Spinal cord (tissue), 9 donors: ENCODE measurements at regions not wholly inside any gene's neighbourhood (a gene's known extent, or its start where the extent isn't known, plus 50 kb on each side); places are given as distances from the start of the nearest gene placed in this dataset.
A peak's percentile ranks its signal among the peaks of the same experiment; 100 is the strongest.
"Not testable (repeated sequence)": the region's sequence is repeated elsewhere in the genome, so short reads cannot be mapped to it uniquely, and the experiment has no call there.

Experiments used
- DNase-seq, 6 donors: peaks; one replicate each; pipeline versions ENCODE4 v3.0.0 to v3.0.0-alpha.2; 2013 to 2015; ENCODE audit warnings: low spot score in 6 of 6, low read depth in 4 of 6
- H3K27ac ChIP-seq: one replicate; pipeline ENCODE4 v1.5.1; 2013; ENCODE audit warnings: low read depth, low read length, control low read depth
- H3K27me3 ChIP-seq: one replicate; pipeline ENCODE4 v1.6.1; 2013; ENCODE audit warnings: low read length; ENCODE audit not compliant: control insufficient read depth, insufficient read depth
- H3K36me3 ChIP-seq: one replicate; pipeline ENCODE4 v1.6.1; 2013; ENCODE audit warnings: low read length; ENCODE audit not compliant: control insufficient read depth, insufficient read depth
- H3K4me1 ChIP-seq: one replicate; pipeline ENCODE4 v1.6.1; 2013; ENCODE audit warnings: low read length; ENCODE audit not compliant: control insufficient read depth, insufficient read depth
- H3K4me3 ChIP-seq: one replicate; pipeline ENCODE4 v1.5.1; 2013; ENCODE audit warnings: low read depth, low read length, control low read depth
- H3K9me3 ChIP-seq: one replicate; pipeline ENCODE4 v1.6.1; 2013; ENCODE audit warnings: low read length; ENCODE audit not compliant: control insufficient read depth, insufficient read depth
- WGBS: methylation state at CpG from one replicate; pipeline ENCODE4 v1.1.5; 2013; ENCODE audit warnings: missing lambda C conversion rate; ENCODE audit not compliant: insufficient coverage; 5-methylcytosine and 5-hydroxymethylcytosine counted together
- donor health status: healthy.

DNA sequence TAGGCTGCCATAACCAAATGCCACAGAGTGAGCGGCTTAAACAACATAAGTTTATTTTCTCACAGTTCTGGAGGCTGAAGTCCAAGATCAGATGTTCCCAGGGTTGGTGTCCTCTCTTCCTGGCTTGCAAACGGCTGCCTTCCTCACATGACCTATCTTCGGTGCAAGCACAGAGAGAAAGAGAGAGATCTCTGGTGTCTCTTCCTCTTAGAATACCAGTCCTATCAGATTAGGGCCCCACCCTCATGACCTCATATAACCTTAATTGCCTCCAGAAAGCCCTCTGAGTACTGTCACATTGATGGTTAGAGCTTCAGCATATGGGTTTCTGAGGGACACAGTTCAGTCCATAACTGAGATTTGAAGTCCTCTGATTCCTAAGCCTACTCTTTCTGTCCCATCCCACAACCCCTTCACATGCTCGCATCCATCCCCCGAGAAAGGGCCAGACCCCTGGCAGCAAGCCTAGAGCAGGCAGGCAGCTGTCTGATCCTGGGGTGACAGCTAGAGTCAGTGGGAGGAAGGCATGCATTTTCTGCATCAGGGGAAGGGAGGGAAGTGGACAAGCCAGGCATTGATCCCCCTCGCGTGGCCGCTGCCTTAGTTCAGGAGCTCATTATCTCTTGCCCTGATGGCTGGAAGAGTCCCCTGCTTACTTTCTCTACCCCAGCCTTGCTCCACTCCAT is 114.1 kb downstream of the FAR1 start:
- no peaks in the 10 kb centered on the region for H3K36me3 ChIP-seq
- H3K9me3 ChIP-seq: no peaks in the 10 kb centered on the region
- DNase-seq: no peak
- WGBS: 72% methylated on average over 5 of the region's 8 CpGs
- peaks cover 4% of the 10 kb centered on the region for H3K4me1 ChIP-seq
- no peaks in the 10 kb centered on the region for H3K27me3 ChIP-seq
- H3K27ac ChIP-seq: no peak overlapping the region
- H3K4me3 ChIP-seq: no peak overlapping the region

DNA sequence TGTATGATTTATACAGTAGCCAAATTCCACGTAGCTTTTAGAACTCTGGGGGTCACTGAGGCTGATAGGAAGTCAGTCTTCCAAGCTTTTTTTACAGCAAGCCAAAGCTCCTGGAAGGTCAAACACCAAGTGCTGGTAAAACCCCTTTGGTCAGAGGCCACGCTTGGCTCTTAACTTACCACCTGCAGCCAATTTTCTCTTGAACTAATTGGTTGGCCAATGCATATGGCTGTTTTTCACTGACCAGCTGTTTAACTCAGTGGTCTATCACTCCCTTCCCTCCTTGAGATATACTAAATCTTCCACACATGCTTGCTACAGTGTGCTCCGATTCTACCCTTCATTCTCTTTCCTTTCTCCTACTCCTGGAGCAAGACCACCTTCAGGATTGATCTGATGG is 116.0 kb downstream of the FAR1 start:
- no peaks in the 10 kb centered on the region for H3K9me3 ChIP-seq
- no peak overlapping the region for H3K4me3 ChIP-seq
- DNase-seq: no peak
- H3K36me3 ChIP-seq: no peaks in the 10 kb centered on the region
- peaks cover 4% of the 10 kb centered on the region for H3K4me1 ChIP-seq
- H3K27me3 ChIP-seq: no peaks in the 10 kb centered on the region
- H3K27ac ChIP-seq: no peak overlapping the region
- WGBS: 71% methylated on average over 2 of the region's 3 CpGs

DNA sequence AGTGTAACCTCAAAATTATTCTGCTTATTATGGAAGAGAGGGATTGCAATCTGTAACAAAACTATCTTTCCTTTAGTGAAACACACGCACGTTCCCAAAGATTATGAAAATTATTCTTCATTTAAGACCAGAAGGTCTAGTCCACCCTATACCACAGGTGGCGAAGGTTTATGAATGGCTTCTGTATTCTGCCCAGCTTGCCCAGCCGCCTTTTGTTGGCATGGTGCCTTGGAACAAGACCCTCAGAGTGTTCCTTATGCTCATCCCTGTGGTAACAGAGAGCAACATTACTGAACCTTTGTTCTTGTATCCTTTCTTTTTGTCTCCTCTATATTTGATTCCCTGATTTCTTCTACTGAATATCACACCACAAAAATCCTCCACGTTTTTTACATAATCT is 116.4 kb downstream of the FAR1 start:
- no peaks in the 10 kb centered on the region for H3K36me3 ChIP-seq
- no peaks in the 10 kb centered on the region for H3K9me3 ChIP-seq
- no peak overlapping the region for H3K4me3 ChIP-seq
- no peak overlapping the region for H3K27ac ChIP-seq
- no peaks in the 10 kb centered on the region for H3K27me3 ChIP-seq
- H3K4me1 ChIP-seq: peaks cover 4% of the 10 kb centered on the region
- DNase-seq: peak in 5 of 6 donors; percentile 38 to 81 (median 59)
- WGBS: 45% methylated on average over 4 of the region's 5 CpGs

DNA sequence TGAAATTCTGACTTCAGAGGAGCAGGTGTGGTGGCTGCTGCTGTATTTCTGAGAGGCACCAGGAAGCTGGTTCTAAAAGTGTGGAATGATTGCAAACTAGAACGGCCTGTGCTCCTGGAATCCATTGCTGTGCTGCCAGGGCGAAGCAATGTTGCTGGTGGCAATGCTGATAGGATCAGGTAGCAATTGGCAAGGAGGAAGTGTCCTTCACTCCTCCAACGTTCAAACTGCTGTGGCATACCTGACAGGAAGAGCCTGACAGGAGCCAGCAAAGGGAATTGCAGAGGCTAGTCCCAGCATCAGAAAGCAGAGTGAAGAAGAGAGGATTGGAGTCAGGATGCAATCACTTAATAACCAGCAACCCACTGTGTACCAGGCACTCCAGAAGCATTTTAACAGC is 118.2 kb downstream of the FAR1 start:
- H3K36me3 ChIP-seq: no peaks in the 10 kb centered on the region
- 69% methylated on average over 3 of the region's 3 CpGs for WGBS
- H3K27me3 ChIP-seq: no peaks in the 10 kb centered on the region
- H3K4me3 ChIP-seq: no peak overlapping the region
- no peaks in the 10 kb centered on the region for H3K9me3 ChIP-seq
- H3K27ac ChIP-seq: no peak overlapping the region
- no peak for DNase-seq
- peaks cover 4% of the 10 kb centered on the region for H3K4me1 ChIP-seq

DNA sequence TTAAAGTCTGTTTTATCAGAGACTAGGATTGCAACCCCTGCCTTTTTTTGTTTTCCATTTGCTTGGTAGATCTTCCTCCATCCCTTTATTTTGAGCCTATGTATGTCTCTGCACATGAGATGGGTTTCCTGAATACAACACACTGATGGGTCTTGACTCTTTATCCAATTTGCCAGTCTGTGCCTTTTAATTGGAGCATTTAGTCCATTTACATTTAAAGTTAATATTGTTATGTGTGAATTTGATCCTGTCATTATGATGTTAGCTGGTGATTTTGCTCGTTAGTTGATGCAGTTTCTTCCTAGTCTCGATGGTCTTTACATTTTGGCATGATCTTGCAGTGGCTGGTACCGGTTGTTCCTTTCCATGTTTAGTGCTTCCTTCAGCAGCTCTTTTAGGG is 129.1 kb downstream of the FAR1 start:
- no CpG with 5 or more reads among the region's 3 CpGs for WGBS
- not testable (repeated sequence) for H3K9me3 ChIP-seq, DNase-seq, H3K4me1 ChIP-seq, H3K27me3 ChIP-seq, H3K27ac ChIP-seq, H3K36me3 ChIP-seq, H3K4me3 ChIP-seq

DNA sequence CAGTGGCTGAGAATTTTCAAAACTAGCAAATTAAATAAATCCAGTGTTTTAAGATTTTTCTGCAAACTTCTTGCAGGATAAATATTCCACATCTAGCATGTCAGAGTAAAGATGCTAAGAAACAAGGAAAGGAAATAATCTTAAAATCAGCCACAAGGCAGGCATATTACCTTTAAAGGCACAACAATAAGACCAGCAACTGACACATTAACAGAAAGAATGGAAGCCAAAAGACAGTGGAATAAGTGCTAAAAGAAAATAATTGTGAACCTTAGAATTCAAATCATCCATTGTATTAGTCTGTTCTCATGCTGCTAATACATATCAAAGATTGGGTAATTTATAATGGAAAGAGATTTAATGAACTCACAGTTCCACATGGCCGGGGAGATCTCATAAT is 132.4 kb downstream of the FAR1 start:
- H3K4me3 ChIP-seq: no peak overlapping the region
- WGBS: no CpG with 5 or more reads among the region's 1 CpG

DNA sequence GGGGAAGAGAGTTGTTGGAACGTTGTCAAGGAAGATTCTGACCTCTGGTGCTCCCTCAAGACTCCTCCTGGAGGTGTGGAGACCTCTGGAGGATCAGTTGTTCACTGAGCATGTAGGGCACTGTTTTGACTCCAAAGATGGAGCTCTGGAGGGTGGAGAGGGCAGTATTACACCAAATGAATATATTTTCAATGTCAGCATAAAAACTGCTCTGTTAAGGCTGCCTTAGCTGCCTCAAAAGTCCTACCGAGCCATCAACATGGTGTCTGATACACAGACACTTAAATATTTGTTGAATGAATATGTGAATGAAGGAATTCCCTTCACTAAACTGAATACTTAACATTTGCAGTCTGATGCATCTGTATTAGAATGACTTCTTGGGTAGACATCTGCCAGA is 144.2 kb upstream of the SPON1 start:
- DNase-seq: no peak
- Histone ChIP-seq H3K27ac (no peak overlapping the region), H3K4me1 (no peaks in the 10 kb centered on the region), H3K27me3 (no peaks in the 10 kb centered on the region), H3K9me3 (no peaks in the 10 kb centered on the region), H3K4me3 (no peak overlapping the region), H3K36me3 (no peaks in the 10 kb centered on the region)
- WGBS: 80% methylated on average over 1 of the region's 2 CpGs

More for the DNA sequence above, 132.4 kb downstream of the FAR1 start:
- Histone ChIP-seq H3K27me3 (no peaks in the 10 kb centered on the region), H3K36me3 (no peaks in the 10 kb centered on the region), H3K9me3 (peaks cover 6% of the 10 kb centered on the region), H3K27ac (no peak overlapping the region), H3K4me1 (no peaks in the 10 kb centered on the region)
- no peak for DNase-seq

DNA sequence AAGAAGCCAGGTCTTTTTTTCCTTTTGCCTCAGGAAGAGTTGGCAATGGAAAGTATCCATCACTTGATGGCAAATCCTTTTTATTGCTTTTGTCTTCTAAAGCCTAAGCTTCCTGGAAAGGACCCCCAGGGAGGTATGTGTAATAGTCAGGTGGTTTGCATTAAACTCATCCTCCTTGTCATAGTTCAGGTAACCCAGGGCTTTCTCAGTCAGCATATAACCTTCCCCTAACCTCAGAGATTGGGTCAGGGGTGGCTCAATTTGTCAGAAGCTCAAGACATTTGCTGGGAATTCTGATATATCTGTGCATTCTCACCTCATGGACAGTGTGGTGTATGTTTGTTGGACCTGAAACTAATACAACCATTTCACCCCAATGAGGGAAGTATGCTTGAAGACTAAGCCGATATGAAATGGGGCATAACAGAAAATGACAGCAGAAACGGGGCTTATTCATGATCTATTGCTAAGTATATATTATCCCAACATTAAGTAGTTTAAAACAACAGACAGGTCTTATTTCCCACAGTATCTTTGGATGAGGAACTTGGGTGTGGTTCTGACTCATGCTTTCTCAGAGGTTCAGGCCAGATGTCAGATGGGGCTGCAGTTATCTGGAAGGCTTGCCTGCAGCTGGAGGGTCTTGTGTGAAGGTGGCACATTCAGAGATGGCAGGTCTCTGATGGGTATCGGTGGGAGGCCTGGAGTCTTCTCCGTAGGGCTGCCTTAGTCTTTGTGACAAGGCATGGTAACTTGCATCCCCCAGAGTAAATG is 135.8 kb upstream of the SPON1 start:
- Histone ChIP-seq H3K27me3 (no peaks in the 10 kb centered on the region), H3K36me3 (no peaks in the 10 kb centered on the region), H3K4me1 (no peaks in the 10 kb centered on the region), H3K9me3 (no peaks in the 10 kb centered on the region), H3K27ac (no peak overlapping the region), H3K4me3 (no peak overlapping the region)
- DNase-seq: no peak
- no CpG with 5 or more reads among the region's 4 CpGs for WGBS

DNA sequence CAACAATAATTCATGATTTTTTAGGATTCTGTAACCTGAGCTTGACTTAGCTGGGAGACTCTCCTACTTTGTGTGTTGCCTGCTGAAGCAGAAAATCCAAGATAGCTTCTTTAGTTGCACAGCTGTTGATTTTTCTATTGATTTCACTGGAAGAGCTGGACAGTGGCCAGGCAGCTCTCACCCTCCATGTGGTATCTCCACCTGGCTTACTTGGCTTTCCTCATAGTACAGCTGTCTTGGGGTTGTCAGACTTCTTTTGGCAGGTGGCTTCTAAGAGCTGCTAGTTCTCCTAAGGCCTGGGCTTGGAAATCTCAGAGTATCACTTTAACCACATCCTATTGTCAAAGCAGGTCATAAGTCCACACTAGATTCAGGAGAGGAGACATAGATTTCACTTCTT is 130.8 kb upstream of the SPON1 start:
- no peak overlapping the region for H3K27ac ChIP-seq
- no peak overlapping the region for H3K4me3 ChIP-seq
- no peaks in the 10 kb centered on the region for H3K9me3 ChIP-seq
- H3K4me1 ChIP-seq: no peaks in the 10 kb centered on the region
- no peaks in the 10 kb centered on the region for H3K27me3 ChIP-seq
- DNase-seq: peak in 2 of 6 donors; percentile 38 to 47
- H3K36me3 ChIP-seq: no peaks in the 10 kb centered on the region

DNA sequence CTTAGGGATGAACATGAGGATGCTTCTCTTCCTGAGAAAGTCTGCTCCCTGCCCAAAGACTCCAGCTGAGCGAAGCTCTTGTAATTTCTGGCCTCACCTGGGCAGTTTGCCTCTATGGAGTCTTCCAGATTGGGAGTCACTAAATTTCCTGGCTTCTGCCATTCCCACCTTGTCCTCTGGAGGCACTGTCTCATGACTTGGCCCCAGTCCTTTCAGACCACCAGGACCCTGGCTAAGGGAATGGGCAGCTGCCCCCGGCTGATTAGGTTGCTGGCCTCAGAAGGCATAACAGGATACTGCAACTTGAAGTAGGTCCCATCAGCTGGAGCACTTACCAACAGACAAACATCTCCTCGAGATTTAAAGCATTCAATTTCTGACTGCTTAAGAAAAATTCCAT is 128.1 kb upstream of the SPON1 start:
- H3K4me1 ChIP-seq: no peaks in the 10 kb centered on the region
- no peak for DNase-seq
- H3K9me3 ChIP-seq: no peaks in the 10 kb centered on the region
- H3K4me3 ChIP-seq: no peak overlapping the region
- H3K36me3 ChIP-seq: no peaks in the 10 kb centered on the region
- no peaks in the 10 kb centered on the region for H3K27me3 ChIP-seq
- WGBS: 55% methylated on average over 2 of the region's 3 CpGs
- no peak overlapping the region for H3K27ac ChIP-seq
